GM20000 (cell line): ENCODE measurements at regions not wholly inside any gene's neighbourhood (a gene's known extent, or its start where the extent isn't known, plus 50 kb on each side); places are given as distances from the start of the nearest gene placed in this dataset.

ENCODE experiments used
- DNase-seq: peaks from one replicate; pipeline ENCODE4 v3.0.0; 2012; ENCODE audit warnings: low spot score
- TF ChIP-seq, protein P1 (sequence below): IDR thresholded peaks from 2 replicates; pipeline ENCODE4 v1.5.1; 2012; ENCODE audit warnings: mild to moderate bottlenecking, control low read depth; ENCODE audit errors: extremely low read depth, missing control alignments

- TF ChIP-seq, protein P1, sequence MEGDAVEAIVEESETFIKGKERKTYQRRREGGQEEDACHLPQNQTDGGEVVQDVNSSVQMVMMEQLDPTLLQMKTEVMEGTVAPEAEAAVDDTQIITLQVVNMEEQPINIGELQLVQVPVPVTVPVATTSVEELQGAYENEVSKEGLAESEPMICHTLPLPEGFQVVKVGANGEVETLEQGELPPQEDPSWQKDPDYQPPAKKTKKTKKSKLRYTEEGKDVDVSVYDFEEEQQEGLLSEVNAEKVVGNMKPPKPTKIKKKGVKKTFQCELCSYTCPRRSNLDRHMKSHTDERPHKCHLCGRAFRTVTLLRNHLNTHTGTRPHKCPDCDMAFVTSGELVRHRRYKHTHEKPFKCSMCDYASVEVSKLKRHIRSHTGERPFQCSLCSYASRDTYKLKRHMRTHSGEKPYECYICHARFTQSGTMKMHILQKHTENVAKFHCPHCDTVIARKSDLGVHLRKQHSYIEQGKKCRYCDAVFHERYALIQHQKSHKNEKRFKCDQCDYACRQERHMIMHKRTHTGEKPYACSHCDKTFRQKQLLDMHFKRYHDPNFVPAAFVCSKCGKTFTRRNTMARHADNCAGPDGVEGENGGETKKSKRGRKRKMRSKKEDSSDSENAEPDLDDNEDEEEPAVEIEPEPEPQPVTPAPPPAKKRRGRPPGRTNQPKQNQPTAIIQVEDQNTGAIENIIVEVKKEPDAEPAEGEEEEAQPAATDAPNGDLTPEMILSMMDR = no peak
- DNase-seq = no peak
These were observed 54.6 kb upstream of the DEPDC1 start for GRCh38 chr1:68551459-68551858.

DNA sequence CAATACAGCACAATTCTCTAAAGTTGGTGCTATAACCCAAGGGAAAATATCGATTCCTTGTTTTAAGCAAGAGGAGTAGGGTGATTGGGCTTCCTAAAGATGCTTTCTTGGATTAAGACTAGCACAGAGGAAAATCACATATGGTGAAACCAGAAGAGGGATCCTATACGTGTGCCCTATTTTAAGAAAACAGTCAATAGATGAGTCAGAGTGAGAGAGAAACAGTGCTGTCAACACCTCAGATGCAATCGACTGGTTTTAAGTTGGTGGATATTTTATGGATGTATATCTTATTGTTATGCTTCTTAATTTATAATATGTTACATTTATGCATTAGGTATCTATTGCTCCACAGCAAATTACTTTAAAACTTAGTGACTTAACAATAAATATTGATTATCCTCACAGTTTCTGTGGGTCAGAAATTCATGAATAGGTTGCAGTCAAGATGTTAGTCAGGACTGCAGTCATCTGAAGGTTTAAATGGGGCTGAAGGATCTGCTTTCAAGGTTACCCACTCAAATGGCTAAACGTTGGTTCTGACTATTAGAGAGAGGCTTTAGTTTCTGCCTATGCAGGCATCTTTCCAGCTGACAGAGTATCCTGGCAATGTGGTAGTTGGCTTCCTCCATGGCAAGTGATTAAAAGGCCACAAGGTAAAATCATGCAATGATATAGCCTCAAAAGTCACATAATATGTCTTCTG is 61.6 kb upstream of the DEPDC1 start:
- no peak for DNase-seq

DNA sequence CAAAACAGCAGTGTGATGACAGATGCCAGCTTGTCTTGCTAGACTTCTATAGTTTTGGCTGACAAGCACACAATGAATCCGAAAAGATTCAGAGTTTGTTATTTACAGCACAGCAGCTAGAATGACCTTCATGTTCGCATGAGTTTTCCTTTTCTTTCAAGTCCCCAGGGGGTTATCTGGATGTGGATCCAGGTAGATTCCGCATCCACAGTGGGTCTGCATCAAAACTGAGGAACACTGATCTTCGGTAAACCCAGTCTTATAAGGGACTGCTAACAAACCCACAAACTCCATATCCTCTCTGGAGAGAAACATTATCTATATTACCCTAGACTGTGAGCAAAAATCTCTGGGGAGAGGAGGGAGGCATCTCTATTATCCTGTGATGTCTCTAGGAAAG is 69.0 kb upstream of the DEPDC1 start:
- TF ChIP-seq, protein P1 = no peak
- DNase-seq = no peak

More for the DNA sequence above, 61.6 kb upstream of the DEPDC1 start:
- TF ChIP-seq, protein P1 = no peak

DNA sequence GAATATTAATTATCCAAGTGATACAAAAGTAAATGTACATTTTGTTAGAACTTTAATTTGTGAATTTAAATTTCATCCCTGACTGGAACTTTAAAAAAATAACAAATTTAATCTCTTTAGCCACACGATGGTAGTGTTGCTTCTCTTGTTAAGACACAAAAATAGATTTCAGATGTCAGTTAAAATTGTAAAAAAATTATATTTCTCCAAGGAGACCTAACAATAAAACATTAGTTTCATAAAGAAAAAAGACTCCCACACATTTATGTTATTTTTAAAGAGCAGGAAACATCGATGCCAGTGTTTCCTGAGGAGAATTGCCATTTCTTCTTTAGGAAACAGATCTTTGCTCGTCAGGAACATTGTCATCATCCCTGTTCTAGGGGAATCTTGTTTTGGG is 74.0 kb upstream of the DEPDC1 start:
- TF ChIP-seq, protein P1 = no peak
- no peak for DNase-seq

GRCh38 chr1:68571454-68572235 is 74.8 kb upstream of the DEPDC1 start:
- TF ChIP-seq, protein P1 = no peak
- DNase-seq = no peak

- TF ChIP-seq, protein P1 = no peak
- no peak for DNase-seq
These were observed 88.5 kb upstream of the DEPDC1 start for GRCh38 chr1:68585351-68585750.

DNA sequence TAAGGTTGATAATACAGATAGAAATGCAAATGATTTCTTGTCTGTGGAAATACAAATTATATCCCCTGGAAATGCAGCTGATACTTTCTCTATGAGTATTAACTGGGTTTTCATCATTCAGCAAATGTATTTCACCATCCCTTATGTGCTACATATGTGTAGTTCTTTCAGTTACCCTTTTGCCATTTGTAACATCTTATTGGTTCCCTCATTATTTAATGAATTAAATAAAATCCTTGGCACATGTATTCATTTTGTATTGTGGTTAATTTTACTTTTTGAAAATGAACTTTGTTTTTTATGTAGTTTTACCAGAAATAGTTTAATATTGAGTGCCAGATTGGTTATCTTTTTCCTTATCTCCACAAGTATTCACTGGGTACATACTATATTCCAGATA is 89.9 kb upstream of the DEPDC1 start:
- DNase-seq = no peak
- TF ChIP-seq, protein P1 = no peak
